ENCODE measurements at regions not wholly inside any gene's neighbourhood (a gene's known extent, or its start where the extent isn't known, plus 50 kb on each side); places are given as distances from the start of the nearest gene placed in this dataset.

DNA sequence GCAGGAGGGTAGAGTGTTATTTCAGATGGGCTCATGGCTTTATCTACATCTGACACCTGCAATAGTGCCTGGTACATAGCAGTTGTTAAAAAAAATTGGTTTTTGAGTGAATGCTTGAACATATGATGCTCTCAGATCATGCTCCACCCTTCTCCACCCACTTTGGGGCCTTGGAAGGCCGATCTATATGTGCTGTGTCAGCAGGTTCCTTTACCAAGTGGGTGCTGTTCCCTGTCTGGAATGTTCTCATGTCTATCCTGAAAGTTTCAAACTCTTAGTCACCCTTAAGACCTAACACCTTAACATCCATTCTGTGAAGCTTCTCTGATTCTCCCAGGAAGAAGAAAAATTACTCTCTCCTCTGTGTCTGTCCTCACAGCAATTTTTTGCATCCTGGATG lies 556.3 kb upstream of the TBX3 start:
- DNase-seq: no peak

DNA sequence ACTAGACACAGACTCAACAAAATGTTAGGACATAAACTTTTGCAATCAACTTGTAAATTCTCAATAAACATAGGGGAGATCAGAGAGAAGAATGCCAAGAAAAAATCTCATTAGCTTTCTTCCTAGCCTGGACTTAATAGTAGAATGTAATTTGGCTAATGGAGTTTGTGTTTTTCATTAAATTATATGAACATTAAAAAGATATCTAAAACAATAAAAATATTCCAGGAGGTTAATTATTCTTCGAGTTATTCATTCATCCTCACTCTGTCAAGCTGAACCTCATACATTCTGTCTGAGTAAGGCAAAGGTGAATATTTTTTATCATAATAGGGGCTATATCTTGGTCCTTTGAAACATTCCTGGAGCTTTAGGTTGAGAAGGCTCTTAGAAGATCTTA lies 551.9 kb upstream of the TBX3 start:
- no peak for DNase-seq

DNA sequence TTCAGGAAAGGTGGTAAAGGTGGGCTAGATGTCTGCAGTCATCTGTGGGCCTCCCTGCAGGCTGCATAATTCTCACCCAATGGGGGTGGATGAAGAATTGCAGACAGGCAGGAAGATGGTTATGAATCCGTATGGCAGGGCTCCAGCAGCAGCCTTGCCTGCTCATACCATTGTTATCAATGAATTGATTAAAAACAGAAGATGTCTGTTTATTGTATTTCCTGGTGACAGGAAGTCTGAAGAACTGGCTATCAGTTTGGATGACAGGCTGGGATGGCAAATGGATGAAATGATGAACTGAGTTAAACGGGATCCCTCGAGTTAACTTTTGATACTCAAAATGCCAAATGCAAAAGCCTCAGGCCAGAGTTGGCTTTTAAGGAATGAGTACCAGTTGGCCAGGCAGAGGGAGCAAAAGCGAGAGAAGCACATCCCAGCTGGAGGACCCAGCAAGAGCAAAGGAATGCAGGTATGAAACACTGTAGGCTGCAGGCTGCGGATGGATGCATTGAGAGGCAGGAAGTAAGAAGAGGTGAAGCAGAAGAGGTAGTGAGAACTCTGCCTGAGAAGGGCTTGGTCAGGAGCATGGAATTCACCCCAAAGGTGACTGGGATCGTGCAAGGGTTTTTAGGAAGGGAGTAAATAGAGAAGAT lies 550.0 kb upstream of the TBX3 start:
- no peak for DNase-seq

DNA sequence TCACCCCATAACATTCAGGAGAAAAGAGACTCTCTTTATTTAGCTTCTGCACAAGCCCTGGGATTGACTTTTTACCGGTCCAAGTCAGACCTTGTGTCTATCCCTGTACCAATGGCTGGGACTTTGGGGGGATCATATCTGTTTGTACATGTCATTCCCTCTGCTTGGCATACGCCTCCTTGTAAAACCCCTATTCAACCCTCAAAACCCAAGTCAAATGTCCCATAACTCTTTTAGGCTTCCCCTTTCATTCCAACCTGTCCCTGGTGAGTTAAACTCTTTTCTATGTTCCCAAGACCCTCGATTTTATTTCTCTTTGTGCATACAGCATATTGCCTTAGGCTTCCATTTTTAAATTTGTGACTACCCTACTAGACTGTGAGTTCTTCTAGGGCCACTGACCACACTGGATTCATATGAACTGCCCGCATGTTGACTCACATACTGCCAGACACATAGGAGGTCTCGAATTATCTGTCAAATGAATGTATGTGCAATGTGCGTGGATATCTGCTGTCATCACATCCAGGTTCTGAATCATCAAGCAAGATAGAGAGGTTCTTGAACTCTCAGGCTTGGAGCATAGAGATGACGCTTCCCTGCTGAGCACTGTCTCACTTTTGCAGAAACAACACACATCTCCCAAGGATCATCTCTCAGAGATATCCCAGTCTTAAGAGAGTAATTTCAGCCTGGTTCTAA lies 548.6 kb upstream of the TBX3 start:
- DNase-seq: no peak

DNA sequence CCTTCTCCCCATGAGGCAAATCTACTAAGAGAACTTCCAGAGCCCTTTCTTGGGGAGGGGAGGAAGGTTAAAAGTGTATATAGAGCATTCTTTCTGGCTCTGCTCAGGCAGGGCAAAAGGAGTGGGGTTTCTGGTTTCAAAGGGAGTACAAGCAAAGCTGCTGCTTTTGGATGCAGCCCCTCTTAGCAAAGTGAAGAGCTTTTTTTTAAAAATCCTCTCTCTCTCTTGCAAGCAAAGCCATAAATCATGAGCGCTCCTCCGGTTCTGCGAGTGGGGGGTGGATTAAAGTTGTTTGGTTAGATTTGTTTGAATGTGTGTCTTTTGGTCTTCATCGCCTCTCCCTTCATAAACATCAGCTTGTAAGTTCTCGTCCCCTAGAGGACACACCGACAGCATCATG lies 546.6 kb upstream of the TBX3 start:
- DNase-seq: no peak

DNA sequence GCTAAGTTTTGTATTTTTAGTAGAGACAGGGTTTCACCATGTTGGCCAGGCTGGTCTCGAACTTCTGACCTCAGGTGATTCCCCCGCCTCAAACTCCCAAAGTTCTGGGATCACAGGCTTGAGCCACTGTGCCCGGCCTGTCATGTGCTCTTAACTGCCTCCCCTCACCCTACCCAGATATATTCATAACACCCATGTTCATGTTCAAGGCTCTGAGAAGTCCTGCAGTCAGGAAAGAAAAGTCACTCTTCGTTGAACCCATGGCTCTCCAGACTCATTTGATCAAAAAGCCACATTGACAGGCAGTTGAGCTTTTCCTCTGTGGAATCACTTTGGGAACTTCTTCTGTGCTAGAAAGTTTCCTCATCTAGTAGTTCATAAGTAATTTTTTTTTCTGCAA lies 545.5 kb upstream of the TBX3 start:
- no peak for DNase-seq

DNA sequence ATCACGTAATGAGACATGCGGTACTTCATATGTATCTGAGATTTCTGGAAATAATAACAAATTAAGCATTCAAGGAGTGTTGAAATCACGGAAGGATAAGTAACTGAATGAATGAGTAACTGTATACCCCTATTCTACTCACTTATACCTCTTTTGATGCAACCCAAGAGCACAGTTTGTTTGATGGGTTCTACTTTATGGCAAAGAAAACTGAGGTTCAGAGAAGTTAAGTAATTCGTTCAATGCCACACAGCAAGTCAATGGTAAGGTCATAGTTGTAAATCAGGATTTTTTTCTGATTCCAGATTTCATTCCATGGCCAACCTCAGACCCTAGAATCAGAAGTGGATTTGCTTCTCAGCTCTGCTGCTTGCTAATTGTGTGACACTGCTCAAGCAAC lies 544.5 kb upstream of the TBX3 start:
- DNase-seq: no peak

DNA sequence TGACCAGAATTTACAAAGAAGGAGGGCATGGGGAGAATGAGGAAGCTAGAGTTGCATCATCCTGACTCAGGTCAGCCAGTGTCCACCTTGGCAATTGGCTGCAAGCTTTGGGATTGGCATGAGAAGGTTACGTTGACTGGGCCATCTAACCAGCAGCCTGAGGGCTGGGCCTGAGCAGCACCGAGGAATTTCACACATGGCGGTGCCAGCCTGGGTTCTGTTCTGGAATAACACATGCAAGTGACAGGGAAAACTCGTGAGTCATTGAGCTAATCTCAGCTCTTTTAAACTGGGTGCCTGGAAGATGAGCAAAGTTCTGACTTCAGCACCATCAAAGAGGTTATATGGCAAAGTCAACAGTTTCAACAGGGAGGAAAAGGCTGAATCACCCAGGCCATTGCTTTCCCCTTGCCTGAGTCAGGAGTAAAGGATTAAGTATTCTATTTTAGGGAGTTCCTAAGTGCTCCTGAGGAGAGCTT lies 543.2 kb upstream of the TBX3 start:
- DNase-seq: no peak

DNA sequence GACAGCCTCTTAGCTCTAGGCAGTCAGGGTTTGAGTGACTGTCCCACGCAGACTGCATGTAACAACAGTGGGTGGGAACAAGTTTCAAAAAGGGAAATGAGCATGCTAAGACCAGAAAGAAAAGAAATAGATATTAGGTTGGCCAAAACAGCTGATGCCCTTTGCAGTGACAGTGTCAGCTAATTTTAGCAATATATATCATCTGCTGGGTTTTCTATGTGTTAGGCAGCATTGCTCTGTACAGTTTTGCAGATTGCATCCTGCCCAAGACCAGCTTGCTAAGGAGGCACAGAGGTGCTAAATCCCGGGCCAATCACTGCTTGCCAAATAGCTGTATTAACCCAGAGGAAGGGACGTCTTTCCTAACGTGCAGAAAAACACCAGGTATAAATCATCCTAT lies 541.9 kb upstream of the TBX3 start:
- no peak for DNase-seq

DNA sequence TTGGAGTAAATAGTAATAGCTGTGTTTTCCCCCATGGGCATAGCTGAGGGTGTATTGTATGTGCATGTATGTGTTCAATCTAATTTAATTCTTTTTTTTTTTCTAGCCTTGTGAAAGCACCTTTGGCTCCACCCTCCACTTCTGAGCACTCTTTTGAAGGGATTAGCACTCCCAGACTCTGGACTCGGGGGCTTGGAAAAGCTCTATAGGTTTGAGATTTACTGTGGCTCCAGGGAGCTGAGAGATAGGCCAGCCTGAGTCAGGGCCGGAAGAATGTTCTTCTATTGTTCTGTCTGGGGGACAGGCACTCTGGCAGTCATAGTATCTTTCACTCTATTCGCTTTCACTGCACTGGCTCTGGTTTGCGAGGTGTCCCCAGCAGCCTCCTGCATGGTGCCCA lies 540.0 kb upstream of the TBX3 start:
- no peak for DNase-seq

DNA sequence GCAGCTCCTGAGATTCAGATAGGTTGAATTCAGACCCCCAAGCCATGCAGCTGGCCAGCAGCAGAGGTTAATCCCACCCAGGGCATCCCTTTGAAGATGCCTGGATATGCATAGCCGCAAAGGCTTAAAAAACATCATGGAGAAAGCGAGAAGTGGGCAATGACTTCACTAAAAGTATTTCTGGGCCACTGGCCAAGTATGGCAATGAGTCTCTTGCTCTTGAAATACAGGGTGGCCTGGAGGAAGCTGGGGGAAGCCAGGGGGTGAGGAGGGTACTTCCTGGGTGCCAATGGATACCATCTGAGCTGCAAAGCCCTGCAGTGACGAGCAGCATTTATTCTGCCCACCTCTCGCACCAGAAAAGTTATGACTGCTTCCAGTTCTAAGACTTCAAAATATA lies 539.3 kb upstream of the TBX3 start:
- DNase-seq: no peak

DNA sequence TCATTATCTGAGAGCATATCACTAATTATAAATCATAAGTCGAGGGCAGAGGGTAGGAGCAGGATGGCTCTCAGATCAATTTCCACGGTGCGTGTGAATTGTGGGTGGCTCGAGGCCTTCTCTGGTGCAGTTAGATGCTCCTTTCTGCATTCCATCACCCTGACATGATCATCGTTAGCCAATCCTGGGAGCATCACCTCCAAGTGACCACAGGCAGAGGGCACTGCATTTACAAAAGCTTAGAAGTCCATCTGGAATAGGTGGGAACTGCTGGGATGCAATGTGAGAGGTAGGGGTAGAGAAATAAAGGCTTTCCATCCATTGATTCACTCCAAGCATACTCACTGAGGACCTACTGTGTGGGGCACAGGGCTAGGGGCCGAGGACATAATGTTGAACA lies 538.2 kb upstream of the TBX3 start:
- no peak for DNase-seq

DNA sequence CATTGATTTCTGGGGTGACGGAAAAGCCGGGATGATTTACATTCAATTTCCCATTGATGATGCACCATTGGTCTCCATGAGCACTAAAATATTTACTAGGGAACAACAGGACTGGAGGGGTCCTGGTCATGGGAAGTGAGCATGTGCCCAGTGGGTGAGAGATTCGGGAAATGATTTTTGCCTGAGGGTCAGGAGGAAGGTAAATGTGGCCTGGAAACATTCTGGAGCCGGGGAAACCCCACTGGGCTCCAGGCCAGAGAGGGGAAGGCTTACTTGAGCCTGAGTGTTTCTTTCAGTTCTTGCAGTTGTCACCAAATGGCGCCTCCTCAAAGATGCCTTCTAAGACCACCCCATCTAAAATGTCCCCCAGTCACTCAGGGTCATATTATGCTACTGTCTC lies 532.3 kb upstream of the TBX3 start:
- no peak for DNase-seq

DNA sequence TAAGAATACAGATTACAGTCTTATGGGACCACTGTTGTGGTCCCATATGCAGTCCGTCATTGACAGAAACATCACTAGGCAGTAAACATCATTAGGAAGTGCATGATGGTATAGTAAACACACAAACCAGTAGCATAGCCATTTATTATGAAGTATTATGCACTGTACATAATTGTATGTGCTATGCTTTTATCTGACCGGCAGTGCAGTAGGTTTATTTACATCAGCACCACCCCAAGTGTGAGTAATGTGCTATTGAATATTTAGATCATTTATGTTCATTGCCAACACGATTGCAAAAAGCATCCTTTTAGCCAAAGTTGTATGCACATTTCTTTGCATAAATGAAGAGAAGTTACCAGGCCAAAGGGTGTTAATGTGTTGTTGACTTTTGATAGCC lies 531.6 kb upstream of the TBX3 start:
- DNase-seq: no peak

DNA sequence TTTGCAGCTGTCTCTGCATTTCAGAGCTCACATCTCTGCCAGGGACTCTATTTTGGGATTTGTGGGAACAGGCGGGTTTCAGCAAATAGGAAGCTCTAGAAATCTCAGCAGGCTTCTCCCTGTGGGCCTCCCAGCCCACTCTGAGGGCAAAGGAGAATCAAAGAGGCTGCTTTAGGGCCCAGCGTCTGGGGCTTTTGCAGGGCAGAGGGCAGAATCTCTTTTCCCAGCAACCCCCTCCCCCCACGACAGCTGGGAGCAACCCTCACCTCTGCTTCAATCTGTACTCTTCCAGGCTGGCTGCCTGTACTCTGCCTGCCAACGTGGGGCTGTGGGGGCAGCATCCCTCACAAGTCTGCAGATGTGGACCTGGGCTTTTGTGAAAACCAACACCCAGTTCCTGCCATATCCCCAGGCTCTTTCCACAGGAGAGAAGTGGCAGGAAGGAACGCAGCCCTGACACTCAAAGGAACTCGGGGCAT lies 529.6 kb upstream of the TBX3 start:
- no peak for DNase-seq

DNA sequence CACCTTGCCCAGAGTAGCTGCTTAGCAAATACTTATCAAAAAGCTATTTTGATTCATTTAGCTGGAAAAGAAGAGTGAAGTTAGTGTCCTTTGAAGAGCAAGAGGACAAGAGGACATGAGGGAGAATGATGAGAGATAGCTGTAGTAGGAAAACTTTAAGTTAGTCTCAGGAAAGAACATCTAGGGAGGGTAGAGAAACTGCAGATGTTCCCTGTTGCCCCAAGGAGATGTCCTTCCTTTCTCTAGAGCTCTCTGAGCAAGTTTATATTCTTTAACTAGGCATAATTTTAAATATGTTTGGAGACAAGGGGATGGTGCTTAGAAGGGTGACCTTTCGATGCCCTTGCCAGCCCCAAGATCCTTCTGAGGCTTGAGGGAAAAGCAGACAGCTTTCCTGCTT lies 529.1 kb upstream of the TBX3 start:
- no peak for DNase-seq

DNA sequence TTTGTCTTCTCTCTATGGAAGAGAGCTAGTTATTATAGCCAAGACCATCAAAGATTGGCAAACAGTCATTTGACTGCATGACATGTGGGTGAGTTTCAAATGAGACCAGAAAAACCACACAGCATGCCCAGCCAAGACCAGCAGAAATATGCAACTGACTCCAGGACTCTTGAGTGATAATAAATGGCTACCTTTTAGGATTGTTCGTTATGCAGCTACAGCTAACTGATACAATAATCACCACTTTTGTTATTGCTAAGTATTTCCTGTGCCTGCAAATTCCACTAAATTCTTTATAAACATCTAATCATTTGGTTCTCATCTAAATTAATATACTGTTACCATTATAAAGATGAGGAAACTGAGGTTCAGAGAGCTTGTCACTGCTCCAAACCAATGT lies 528.4 kb upstream of the TBX3 start:
- DNase-seq: no peak

DNA sequence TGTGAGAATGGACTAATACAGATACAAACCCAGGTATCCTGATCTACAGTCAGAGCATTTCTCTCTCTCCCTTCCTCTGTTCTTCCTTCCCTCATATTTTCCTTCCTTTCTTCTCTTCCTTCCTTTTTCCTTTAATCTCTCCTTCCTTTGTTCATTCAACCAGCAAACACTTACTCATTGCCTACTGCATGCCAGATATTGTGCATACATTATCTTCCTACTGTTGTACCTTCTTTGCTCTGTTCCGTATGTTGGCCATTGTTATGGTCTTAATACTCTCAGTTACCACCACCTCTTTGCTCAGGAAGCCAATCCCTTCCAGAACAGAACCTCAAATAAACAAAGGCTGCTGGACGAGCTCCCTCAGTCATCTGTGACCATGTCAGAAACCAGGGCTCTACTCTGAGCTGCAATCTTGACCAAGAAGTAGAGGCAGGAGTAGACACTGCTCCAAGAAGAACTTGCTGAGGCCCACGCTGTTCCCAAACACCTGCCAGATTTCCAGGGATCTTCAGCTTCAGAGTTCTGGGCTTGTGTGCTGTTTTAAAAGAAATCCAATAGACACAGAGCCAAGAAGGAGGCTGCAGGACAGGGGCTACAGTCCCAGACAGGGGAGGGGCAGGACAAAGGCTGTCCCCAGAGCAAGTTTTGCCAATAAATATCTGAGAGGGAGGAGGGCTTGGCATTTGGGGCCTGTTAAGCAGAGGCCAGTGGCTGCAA lies 526.7 kb upstream of the TBX3 start:
- no peak for DNase-seq

DNA sequence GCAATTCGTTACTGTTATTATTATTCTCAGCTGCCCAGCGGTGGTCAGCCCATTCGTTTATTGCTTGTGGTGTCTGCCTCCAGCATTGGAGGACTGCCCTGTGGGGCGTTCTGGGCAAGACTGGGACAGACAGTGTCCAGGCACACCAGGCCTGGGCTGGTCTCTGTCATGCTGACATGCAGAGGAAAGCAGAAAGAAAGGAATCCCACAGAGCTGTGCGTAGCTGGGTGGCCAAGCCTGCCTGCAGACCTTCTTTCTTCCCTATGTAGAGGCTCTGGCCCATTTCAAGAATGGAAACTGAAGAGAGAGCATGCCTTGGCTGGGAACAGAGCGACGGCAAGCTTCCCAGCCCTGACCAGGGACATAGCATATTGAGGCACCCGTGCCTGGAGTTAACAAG lies 525.3 kb upstream of the TBX3 start:
- no peak for DNase-seq

DNA sequence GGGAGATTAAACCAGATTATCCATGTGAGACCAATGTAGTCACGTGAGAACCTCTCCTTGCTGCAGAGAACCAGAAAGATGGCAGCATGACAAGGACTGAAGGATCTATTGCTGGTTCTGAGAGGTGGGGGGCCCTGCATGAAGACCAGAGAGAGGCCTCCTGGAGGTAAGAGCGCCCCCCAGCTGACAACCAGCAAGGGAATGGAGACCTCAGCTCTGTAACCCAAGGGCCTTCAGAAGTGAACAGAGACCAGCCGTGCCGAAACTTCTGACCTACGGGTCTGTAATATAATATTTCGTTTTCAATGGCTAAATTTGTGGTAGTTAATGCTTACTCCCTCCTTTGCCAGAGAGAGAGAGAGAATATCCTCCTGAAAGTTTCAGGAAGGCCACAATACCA lies 524.1 kb upstream of the TBX3 start:
- DNase-seq: no peak

DNA sequence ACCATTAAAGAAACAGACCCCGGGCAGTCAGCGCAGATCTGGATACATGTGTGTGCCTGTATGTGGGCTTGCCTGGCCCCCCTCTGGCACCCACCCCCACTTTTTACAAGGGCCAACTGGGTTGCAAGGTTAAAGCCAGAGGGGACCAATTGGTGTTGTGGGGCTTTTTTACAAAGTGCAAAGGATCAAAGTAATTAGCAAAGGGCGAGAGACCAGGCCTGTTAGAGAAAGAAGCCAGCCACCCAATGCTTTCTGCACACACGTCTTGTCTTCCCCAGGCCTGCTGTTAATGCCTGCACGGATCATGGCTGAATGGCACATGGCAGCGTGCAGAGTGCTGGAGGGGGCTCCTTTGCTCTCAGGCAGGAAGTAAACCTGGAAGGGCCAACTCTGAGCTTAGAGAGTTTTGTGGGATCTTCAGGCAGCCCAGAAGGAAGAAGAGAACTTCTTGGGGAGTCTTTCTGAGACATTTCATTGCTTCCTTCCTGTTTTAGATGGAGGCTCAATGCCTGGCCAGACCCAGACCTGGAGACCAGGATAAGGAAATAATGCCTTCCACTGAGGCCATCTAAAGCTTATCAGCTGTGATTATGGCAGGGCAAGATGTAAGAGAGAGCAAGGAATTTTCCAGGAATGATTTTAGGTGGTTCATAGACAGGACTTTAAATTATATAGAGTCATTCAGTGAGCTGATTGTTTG lies 523.4 kb upstream of the TBX3 start:
- no peak for DNase-seq

DNA sequence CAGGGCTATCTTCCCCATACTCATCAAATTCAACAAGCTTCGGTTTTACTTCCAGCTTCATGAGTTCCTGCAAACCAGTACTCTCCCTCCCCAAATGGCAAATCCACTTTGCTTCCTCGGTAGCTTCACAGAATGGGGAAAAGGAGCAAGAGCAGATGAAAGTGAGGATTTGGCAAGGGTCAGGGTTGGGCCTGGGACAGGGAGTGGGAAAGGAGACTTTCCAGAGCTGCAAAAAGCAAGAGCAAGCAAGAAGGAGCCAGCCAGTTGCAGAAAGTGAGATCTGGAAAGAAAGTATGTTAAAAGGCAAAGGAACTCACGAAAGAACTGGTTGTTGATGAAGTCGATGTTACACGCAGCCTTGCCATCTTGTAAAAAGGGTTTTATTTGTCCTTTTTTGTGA lies 522.8 kb upstream of the TBX3 start:
- no peak for DNase-seq

DNA sequence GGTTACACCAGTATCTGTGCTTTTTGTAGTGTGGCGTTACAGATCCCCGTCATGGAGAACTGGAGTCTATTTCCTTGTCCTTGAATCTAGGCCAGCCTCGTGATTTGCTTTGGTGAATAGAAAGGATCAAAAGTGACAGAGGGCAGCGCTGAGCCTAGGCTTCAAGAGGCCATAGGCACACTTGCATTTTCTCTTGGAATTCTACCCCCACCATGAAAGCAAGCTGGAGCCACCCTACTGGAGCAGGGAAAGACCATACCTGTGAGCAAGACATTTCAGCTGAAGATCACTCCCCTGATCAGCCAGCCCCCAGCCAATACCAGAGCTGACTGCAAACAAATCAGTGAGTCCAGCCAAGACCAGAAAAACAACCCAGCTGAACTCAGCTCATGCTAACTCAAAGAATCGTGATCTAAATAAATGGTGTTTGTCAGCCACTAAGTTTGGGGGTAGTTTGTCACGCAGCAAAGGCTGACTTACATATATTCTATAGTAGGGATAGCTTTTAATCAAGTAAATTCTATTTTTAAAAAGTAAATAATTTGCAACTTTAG lies 521.9 kb upstream of the TBX3 start:
- DNase-seq: no peak
